G401 (cell line): ENCODE measurements at regions not wholly inside any gene's neighbourhood (a gene's known extent, or its start where the extent isn't known, plus 50 kb on each side); places are given as distances from the start of the nearest gene placed in this dataset.

Experiments
- DNase-seq: peaks from one replicate; pipeline ENCODE4 v3.0.0-alpha.2; 2015; ENCODE audit warnings: low spot score
- in situ Hi-C: cut with HindIII; loops from 2 replicates; pipeline ENCODE4 v1.10.0; 2016; ENCODE audit warnings: low sequenced_read_pairs, mixed read lengths

DNA sequence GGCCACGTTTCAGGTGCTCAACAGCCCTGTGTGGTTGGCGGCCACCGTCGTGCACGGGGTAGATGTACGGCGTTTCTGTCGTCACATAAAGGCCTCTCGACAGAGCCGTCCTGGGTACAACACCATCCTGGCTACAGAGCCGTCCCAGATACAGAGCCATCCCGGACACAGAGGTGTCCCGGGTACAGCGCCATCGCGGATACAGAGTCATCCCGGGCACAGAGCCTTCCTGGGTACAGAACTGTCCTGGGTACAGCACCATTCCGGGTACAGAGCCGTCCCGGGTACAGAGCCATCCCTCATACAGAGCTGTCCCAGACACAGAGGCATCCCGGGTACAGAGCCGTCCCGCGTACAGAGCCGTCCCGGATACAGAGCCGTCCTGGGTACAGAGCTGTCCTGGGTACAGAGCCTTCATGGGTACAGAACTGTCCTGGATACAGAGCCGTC, 222.7 kb upstream of the SOX1 start:
- DNase-seq = no peak
- in situ Hi-C loops = no loop called here

- DNase-seq = no peak
- in situ Hi-C loops = no loop called here
Observed at GRCh38 chr13:111844682-111845081, 222.3 kb upstream of the SOX1 start.

DNA sequence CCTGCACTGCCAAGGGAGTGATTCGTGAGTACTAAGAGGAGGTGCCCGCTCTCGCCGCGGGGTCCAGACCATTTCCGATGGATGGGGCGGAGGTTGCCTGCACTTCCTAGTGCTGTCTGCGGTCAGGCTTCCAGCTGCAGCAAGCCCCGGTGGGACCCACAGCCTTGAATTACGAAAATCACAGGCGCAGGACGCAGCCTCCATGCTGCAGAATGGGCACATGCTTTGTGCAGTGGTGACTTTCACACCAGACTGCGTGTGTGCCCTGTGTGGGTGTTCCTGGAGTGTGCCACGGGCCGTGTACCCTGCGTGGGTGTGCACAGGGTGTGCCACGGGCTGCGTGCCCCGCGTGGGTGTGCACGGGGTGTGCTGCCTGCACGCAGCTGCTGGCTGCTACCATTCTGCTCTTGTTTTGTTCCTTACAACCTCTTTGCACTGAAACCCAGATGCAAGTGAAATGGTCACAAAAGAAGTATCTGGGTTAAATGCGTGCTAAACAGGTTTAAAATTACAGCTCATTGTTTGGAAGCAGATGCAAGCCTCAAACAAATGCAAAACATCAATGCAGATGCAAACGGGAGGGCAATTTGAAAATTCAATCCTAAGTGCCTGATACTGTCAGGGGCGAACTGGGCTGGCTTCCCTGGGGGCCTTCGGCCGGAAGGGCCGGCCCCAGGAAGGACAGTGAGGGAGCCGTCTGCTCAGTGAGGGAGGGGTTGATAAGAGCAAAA, 221.2 kb upstream of the SOX1 start:
- DNase-seq = no peak
- in situ Hi-C loops = no loop called here

- DNase-seq = no peak
- in situ Hi-C loops = no loop called here
Observed at GRCh38 chr13:111846391-111847159, 220.4 kb upstream of the SOX1 start.

DNA sequence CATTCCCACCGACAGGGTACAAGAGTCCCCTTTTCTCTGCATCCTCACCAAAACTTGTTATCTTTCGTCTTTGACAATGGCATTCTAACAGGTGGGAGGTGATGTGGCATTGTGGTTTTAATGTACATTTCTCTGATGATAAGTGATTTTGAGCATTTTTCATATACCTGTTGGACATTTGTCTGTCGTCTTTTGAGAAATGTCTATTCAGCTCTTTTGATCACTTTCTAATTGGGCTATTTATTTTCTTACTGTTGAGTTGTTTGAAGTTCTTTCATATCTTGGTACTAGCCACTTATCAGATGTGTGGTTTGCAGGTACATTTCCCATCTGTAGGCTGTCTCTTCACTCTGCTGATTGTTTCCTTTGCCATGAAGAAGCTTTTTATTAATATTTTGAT, 219.0 kb upstream of the SOX1 start:
- DNase-seq = no peak

GRCh38 chr13:111850458-111850857, 216.5 kb upstream of the SOX1 start:
- in situ Hi-C loops = no loop called here
- DNase-seq = no peak

More for the DNA sequence above, 219.0 kb upstream of the SOX1 start:
- in situ Hi-C loops = no loop called here

GRCh38 chr13:111850976-111851375, 216.0 kb upstream of the SOX1 start:
- in situ Hi-C loops = no loop called here
- no peak for DNase-seq

GRCh38 chr13:111852725-111853518, 214.0 kb upstream of the SOX1 start:
- in situ Hi-C loops = no loop called here

DNA sequence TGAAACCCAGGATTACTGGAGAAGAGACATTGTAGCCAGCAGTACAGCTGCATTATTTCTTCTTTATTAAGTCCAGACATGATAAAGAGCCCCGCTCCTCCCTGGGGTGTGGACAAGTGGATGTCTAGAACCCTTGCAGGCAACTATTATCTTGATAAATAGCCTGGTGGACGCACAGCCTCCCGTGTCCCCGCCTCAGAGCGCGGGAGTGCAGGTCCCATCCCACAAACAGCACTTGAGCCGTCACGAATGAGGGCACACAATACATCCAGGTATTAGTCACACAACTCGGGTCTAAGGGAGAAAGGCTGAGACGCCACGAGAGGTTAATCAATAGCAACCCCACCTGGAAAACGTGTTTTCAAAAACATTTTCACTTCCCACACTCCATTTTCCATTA, 213.2 kb upstream of the SOX1 start:
- DNase-seq = no peak
- in situ Hi-C loops = no loop called here

More at GRCh38 chr13:111852725-111853518, 214.0 kb upstream of the SOX1 start:
- no peak for DNase-seq

DNA sequence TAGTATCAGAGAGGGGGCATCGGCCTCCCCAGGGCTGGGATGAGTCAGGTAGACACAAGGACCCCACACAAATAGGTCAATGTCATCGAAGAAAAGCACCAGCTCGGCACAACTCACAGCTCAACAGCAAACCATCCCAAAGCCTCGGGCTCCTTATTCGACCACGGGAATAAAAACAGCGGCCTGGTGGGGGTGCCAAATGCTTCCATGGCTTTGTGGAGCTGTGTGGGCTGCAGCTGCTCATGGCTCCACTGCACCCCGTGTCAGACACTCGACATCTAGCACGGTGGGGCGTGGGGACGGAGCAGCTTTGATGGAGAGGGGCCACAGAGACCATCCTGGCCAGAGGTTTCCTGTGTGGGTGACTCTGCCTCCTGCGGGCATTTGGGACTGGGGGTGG, 212.5 kb upstream of the SOX1 start:
- in situ Hi-C loops = no loop called here
- DNase-seq = no peak

GRCh38 chr13:111855191-111855590, 211.8 kb upstream of the SOX1 start:
- no peak for DNase-seq
- in situ Hi-C loops = no loop called here

- DNase-seq = no peak
- in situ Hi-C loops = no loop called here
Observed at GRCh38 chr13:111855786-111856185, 211.2 kb upstream of the SOX1 start.

- no peak for DNase-seq
- in situ Hi-C loops = no loop called here
Observed at GRCh38 chr13:111856571-111856970, 210.4 kb upstream of the SOX1 start.

DNA sequence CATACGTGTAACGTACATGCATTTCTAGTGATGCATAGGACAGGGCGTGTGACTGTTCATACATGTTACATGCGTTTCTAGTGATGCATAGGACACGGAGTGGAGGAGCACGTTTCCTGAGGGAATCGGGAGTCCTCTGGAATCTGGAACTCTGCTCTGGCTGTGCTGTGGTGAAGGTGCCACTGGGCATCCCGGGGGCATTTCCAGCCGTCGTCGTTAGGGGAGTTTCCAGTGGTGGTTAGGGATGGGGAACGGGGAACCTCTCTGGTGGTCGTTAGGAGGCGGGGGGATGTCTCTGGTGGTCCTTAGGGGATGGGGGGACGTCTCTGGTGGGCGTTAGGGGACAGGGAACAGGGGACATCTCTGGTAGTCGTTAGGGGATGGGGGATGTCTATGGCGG, 209.6 kb upstream of the SOX1 start:
- DNase-seq = no peak
- in situ Hi-C loops = no loop called here

GRCh38 chr13:111857846-111858560, 208.9 kb upstream of the SOX1 start:
- in situ Hi-C loops = no loop called here
- no peak for DNase-seq

- in situ Hi-C loops = no loop called here
- DNase-seq = no peak
Observed at GRCh38 chr13:111858571-111858970, 208.4 kb upstream of the SOX1 start.

DNA sequence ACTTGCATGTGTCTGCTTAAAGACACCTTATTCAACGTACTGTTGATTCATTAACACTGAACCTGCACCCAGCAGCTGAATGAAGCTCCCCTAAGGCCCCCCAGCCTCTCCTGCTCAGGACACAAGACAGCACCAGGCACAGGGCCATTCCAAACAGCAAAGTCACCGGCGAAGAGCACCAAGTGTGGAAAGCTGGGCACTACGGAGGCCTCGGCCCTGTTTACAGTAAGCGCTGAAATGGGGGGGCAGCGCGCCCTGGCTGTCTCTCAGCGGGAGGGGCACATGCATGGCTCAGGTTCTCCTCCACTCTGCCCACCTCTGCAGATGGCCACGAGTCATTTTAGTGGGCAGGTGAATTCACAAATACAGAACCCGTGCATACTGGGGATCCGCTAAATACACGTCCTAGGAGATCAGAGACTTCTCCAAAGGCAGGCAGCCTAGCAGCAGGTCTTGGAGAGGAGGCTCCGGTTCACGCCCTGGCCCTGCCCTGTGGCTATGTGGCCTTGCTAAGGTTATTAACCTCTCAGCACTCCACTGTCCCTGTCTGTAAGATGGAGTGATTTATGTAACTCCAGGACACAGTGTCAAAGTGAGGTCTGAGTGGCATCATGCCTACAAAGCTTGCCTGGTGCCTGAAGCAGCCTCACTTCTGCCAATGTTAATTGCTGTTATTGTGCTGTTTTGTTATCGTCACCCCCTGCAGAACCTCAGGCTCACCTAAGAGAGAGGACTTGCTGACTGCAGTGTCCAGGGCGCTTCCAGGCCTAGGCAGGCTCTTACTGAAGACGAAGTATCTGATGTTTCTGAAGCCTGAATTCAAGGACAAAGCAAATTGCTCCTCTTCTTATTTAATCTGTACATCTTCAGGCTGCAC, 207.4 kb upstream of the SOX1 start:
- in situ Hi-C loops = no loop called here

DNA sequence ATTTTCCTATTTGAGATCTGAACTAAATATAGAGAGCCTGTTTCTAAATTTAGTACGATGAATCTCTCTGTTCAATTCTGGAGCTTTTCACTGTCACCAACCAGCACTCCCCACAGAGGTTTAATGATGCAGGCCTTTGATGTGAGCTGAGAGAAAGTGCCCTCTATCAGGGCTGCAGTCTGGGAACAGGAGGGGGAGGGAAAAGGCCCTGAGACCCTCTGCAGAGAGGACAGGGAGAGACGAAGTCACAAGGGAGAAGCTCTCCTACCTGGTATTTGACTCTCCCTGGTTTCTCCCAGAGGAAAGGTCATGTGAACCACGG, 206.8 kb upstream of the SOX1 start:
- in situ Hi-C loops = no loop called here
- DNase-seq = no peak

More for the DNA sequence above, 207.4 kb upstream of the SOX1 start:
- DNase-seq = no peak

DNA sequence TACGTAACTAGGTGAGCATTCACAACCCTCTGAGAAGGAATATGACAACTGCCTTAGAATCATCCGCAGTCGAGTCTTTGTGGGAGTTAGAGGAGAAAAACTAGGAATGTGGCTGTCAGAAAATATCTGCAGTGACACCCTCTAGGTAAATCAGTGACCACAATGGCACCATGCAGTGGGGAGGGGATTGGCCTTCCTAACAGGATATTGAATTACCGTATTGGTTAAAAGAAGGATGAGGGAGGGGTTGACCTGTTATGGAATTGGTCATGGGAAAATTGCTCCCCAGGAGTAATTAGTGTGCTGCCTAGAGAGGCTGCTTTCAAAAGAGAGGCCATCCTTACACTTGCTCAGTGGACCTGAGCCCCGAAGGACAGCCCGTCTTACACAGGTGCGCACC, 205.6 kb upstream of the SOX1 start:
- in situ Hi-C loops = no loop called here
- DNase-seq = no peak
